ENCODE measurements at regions not wholly inside any gene's neighbourhood (a gene's known extent, or its start where the extent isn't known, plus 50 kb on each side); places are given as distances from the start of the nearest gene placed in this dataset.

DNA sequence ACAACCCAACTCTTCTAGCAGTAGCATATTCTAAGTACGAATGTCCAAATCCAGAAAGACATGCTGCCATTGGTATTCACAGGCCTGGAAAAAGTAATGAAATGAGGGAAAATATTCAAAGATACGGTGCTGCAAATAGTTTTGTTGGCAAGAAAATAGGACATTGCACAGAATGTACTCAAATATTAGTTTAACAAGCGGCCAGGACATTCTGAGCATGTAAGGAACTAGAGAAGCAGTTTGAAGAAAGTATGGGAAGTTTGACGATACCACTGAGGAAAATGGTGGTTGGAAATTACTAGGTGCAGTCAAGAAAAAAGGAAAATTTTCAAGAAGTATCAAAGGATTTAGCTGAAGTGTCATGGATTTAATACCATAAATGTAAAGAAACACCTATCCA is 468.0 kb upstream of the GRIN3A start:
- no peak for TF ChIP-seq EZH2 (IDR thresholded peaks at IDR 0.05; ENCODE audit: low read depth)
- TF ChIP-seq, protein P1, sequence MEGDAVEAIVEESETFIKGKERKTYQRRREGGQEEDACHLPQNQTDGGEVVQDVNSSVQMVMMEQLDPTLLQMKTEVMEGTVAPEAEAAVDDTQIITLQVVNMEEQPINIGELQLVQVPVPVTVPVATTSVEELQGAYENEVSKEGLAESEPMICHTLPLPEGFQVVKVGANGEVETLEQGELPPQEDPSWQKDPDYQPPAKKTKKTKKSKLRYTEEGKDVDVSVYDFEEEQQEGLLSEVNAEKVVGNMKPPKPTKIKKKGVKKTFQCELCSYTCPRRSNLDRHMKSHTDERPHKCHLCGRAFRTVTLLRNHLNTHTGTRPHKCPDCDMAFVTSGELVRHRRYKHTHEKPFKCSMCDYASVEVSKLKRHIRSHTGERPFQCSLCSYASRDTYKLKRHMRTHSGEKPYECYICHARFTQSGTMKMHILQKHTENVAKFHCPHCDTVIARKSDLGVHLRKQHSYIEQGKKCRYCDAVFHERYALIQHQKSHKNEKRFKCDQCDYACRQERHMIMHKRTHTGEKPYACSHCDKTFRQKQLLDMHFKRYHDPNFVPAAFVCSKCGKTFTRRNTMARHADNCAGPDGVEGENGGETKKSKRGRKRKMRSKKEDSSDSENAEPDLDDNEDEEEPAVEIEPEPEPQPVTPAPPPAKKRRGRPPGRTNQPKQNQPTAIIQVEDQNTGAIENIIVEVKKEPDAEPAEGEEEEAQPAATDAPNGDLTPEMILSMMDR (conservative IDR thresholded peaks at IDR 0.05): no peak
- no peak overlapping the region for H3K27ac ChIP-seq
- no peaks in the 10 kb centered on the region for H3K9me2 ChIP-seq (ENCODE audit: insufficient read depth)
- H3K27me3 ChIP-seq (ENCODE audit: insufficient read depth, low read depth): no peaks in the 10 kb centered on the region
- H3K79me2 ChIP-seq (ENCODE audit: low read depth): no peaks in the 10 kb centered on the region
- H2AFZ ChIP-seq: no peak overlapping the region
- H3K9me3 ChIP-seq (ENCODE audit: insufficient read depth, low read depth): no peaks in the 10 kb centered on the region
- intact Hi-C loops (cut with micrococcal nuclease; ENCODE audit: unreplicated experiment): no loop called here
- H3K4me2 ChIP-seq: no peak overlapping the region
- DNase-seq: no peak
- no peak overlapping the region for H3K4me3 ChIP-seq
- no peaks in the 10 kb centered on the region for H3K36me3 ChIP-seq (ENCODE audit: low read depth)
- no peaks in the 10 kb centered on the region for H4K20me1 ChIP-seq (ENCODE audit: insufficient read depth)
- BruUV-seq (replicated peaks): no TSS peak
- POLR2A ChIA-PET (ENCODE audit: unreplicated experiment): no interaction called here
- H3F3A ChIP-seq (ENCODE audit: insufficient read depth, low read depth): no peaks in the 10 kb centered on the region
- H3K4me1 ChIP-seq (replicated peaks; ENCODE audit: insufficient read depth): no peaks in the 10 kb centered on the region
- CTCF ChIA-PET: no interaction called here

DNA sequence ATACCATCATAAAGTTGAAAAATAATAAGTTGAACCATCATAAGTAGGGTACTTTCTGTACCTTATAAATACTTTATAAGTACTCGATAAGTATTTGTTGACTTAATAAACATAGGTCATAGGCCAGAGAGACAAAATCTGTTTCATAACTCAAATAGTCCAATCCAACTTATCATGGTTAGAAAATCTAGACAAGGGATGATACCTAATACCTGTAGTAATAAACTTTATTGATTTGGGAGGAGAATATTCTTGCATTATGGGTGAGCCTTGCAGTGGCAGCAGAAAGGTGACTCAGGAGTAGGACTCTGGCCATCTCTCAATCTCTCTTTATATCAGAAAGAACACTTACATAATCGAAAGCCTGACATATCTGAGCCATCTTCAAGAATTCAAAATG is 466.8 kb upstream of the GRIN3A start:
- Histone ChIP-seq H3K4me3 (no peak overlapping the region), H2AFZ (no peak overlapping the region), H3K36me3 (ENCODE audit: low read depth) (no peaks in the 10 kb centered on the region), H3K27ac (no peak overlapping the region), H3K9me2 (ENCODE audit: insufficient read depth) (no peaks in the 10 kb centered on the region), H3K9me3 (ENCODE audit: insufficient read depth, low read depth) (no peaks in the 10 kb centered on the region), H3F3A (ENCODE audit: insufficient read depth, low read depth) (no peaks in the 10 kb centered on the region), H4K20me1 (ENCODE audit: insufficient read depth) (no peaks in the 10 kb centered on the region), H3K4me2 (no peak overlapping the region), H3K27me3 (ENCODE audit: insufficient read depth, low read depth) (no peaks in the 10 kb centered on the region), H3K4me1 (replicated peaks; ENCODE audit: insufficient read depth) (no peaks in the 10 kb centered on the region), H3K79me2 (ENCODE audit: low read depth) (no peaks in the 10 kb centered on the region)
- POLR2A ChIA-PET (ENCODE audit: unreplicated experiment): no interaction called here
- DNase-seq: no peak
- BruUV-seq (replicated peaks): no TSS peak
- no peak for TF ChIP-seq EZH2 (IDR thresholded peaks at IDR 0.05; ENCODE audit: low read depth)
- TF ChIP-seq, protein P1 (conservative IDR thresholded peaks at IDR 0.05): no peak
- CTCF ChIA-PET: no interaction called here
- intact Hi-C loops (cut with micrococcal nuclease; ENCODE audit: unreplicated experiment): no loop called here

DNA sequence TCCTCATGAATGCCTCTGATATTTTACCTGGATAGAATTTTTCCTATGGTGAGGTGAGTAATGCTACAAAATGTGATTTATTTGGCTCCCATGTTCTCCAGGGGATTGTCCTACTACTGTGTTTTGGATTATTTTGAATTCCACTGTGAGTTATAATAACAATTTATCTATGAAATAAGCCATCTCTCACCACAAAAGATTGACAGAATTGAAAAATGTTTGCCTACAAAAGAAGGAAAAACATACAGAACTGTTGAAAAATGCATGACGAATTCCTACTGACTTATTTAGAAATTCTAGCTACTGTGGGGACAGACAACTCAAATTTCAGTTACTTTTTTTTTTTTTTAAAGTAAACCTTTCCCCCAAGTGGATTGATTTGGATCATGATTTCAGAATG is 463.7 kb upstream of the GRIN3A start:
- TF ChIP-seq, protein P1 (conservative IDR thresholded peaks at IDR 0.05): no peak
- no peak for TF ChIP-seq EZH2 (IDR thresholded peaks at IDR 0.05; ENCODE audit: low read depth)
- intact Hi-C loops (cut with micrococcal nuclease; ENCODE audit: unreplicated experiment): no loop called here
- ChIA-PET CTCF (no interaction called here), POLR2A (ENCODE audit: unreplicated experiment) (interaction anchor here (0.6 kb wide), 1 partner anchor 43 kb away, joined by 7 read pairs; no protein-coding TSS in a partner anchor)
- no peaks in the 10 kb centered on the region for H3K9me3 ChIP-seq (ENCODE audit: insufficient read depth, low read depth)
- H3K27me3 ChIP-seq (ENCODE audit: insufficient read depth, low read depth): no peaks in the 10 kb centered on the region
- H2AFZ ChIP-seq: no peak overlapping the region
- BruUV-seq (replicated peaks): no TSS peak
- no peaks in the 10 kb centered on the region for H3K9me2 ChIP-seq (ENCODE audit: insufficient read depth)
- no peaks in the 10 kb centered on the region for H3K79me2 ChIP-seq (ENCODE audit: low read depth)
- H4K20me1 ChIP-seq (ENCODE audit: insufficient read depth): no peaks in the 10 kb centered on the region
- H3K27ac ChIP-seq: no peak overlapping the region
- no peaks in the 10 kb centered on the region for H3K36me3 ChIP-seq (ENCODE audit: low read depth)
- DNase-seq: no peak
- no peak overlapping the region for H3K4me3 ChIP-seq
- no peaks in the 10 kb centered on the region for H3F3A ChIP-seq (ENCODE audit: insufficient read depth, low read depth)
- H3K4me1 ChIP-seq (replicated peaks; ENCODE audit: insufficient read depth): no peaks in the 10 kb centered on the region
- no peak overlapping the region for H3K4me2 ChIP-seq
